ENCODE measurements at regions not wholly inside any gene's neighbourhood (a gene's known extent, or its start where the extent isn't known, plus 50 kb on each side); places are given as distances from the start of the nearest gene placed in this dataset.

DNA sequence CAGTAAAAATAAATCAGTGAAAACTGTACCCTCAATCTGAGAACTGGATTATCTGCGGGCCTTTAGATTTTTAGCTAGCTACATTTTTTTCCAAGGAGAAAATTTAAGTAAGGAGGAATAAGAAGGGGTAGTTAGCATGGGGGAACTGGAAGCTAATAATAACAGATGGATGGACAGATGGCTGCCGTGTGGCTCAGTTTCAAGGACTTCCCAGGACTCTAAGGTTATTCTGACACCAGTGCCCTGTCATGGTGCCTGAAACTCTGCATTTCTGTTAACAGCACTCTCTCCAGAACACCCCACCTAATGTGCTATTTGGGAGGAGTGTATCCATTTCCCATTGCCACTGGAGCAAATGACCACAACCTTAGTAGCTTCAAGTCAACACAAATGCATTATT is 75.7 kb upstream of the PDE1C start:
- H2AFZ ChIP-seq (ENCODE audit: low read depth, low read length), result no peak overlapping the region
- peak overlapping the region in 1 of 2 experiments; percentile 31 for H3K14ac ChIP-seq (ENCODE audit: low read length in 2 of 2)
- no peaks in the 10 kb centered on the region for H3K36me3 ChIP-seq (ENCODE audit: control insufficient read depth in 1 of 2, insufficient read depth in 2 of 2, low read depth in 1 of 2, low read length in 2 of 2)
- H2BK12ac ChIP-seq (ENCODE audit: low read length in 2 of 2), result no peak overlapping the region
- no peak overlapping the region for H3K4ac ChIP-seq (ENCODE audit: low read depth in 1 of 2, low read length in 2 of 2)
- no peak overlapping the region for H2BK120ac ChIP-seq (ENCODE audit: low read depth, low read length)
- H3K27ac ChIP-seq (ENCODE audit: low read length, poor library complexity, severe bottlenecking), result no peak overlapping the region
- no peak overlapping the region for H3K4me2 ChIP-seq (ENCODE audit: low read length, poor library complexity, severe bottlenecking)
- no peak overlapping the region for H3K4me3 ChIP-seq (ENCODE audit: insufficient read depth in 1 of 2, low read depth in 1 of 2, low read length in 2 of 2)
- H2AK5ac ChIP-seq (ENCODE audit: low read length, severe bottlenecking), result peak overlapping the region; percentile 53
- no peak for DNase-seq
- H3K4me1 ChIP-seq (ENCODE audit: control insufficient read depth, insufficient read depth, low read depth, low read length), result peaks cover 4% of the 10 kb centered on the region
- H3K79me1 ChIP-seq (replicated peaks; ENCODE audit: low read length, poor library complexity, severe bottlenecking), result no peaks in the 10 kb centered on the region
- WGBS, result 90% methylated on average over 2 of the region's 2 CpGs
- no peak overlapping the region for H4K91ac ChIP-seq (ENCODE audit: low read length)
- no peak overlapping the region for H3K9ac ChIP-seq (ENCODE audit: low read length)
- H3K18ac ChIP-seq (ENCODE audit: low read depth in 1 of 2, low read length in 2 of 2), result no peak overlapping the region
- no peaks in the 10 kb centered on the region for H3K27me3 ChIP-seq (ENCODE audit: control insufficient read depth in 1 of 2, insufficient read depth in 1 of 2, low read length in 2 of 2)
- H3K23ac ChIP-seq (ENCODE audit: low read length in 2 of 2), result no peak overlapping the region
- H4K8ac ChIP-seq (ENCODE audit: low read length), result no peak overlapping the region
- H2BK5ac ChIP-seq (ENCODE audit: low read depth, low read length, poor library complexity, severe bottlenecking), result no peak overlapping the region
- H3K9me3 ChIP-seq (ENCODE audit: control insufficient read depth, low read length), result peaks cover 6% of the 10 kb centered on the region
- H2BK15ac ChIP-seq (ENCODE audit: low read depth, poor library complexity, severe bottlenecking), result no peak overlapping the region

DNA sequence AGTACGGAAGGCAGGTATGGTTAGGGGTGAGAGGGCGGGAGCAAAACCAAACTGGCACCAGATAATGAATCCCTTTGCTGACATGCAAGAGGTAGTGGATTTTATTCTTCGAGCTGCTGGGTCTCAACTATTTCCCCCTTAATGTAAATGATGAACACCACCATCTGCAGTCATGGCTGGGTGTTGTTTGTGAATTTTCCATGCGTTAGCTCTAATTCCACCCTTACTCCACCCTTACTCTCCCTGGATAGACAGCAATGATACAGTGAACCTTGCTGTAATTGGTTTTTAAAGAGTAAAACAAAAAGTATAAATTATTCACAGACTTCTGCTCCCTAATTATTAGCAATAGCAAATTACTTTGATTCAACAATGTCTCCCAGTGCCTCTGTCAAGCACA is 74.5 kb upstream of the PDE1C start:
- no peak overlapping the region for H3K14ac ChIP-seq (ENCODE audit: low read length in 2 of 2)
- H3K18ac ChIP-seq (ENCODE audit: low read depth in 1 of 2, low read length in 2 of 2), result no peak overlapping the region
- H4K91ac ChIP-seq (ENCODE audit: low read length), result no peak overlapping the region
- no peak overlapping the region for H2BK5ac ChIP-seq (ENCODE audit: low read depth, low read length, poor library complexity, severe bottlenecking)
- H2BK15ac ChIP-seq (ENCODE audit: low read depth, poor library complexity, severe bottlenecking), result no peak overlapping the region
- peaks cover 6% of the 10 kb centered on the region for H3K9me3 ChIP-seq (ENCODE audit: control insufficient read depth, low read length)
- no peak for DNase-seq
- peaks cover 4% of the 10 kb centered on the region for H3K4me1 ChIP-seq (ENCODE audit: control insufficient read depth, insufficient read depth, low read depth, low read length)
- H3K23ac ChIP-seq (ENCODE audit: low read length in 2 of 2), result no peak overlapping the region
- no peak overlapping the region for H3K4me3 ChIP-seq (ENCODE audit: insufficient read depth in 1 of 2, low read depth in 1 of 2, low read length in 2 of 2)
- H3K27ac ChIP-seq (ENCODE audit: low read length, poor library complexity, severe bottlenecking), result no peak overlapping the region
- no peak overlapping the region for H3K4ac ChIP-seq (ENCODE audit: low read depth in 1 of 2, low read length in 2 of 2)
- H3K36me3 ChIP-seq (ENCODE audit: control insufficient read depth in 1 of 2, insufficient read depth in 2 of 2, low read depth in 1 of 2, low read length in 2 of 2), result no peaks in the 10 kb centered on the region
- no peak overlapping the region for H4K8ac ChIP-seq (ENCODE audit: low read length)
- H3K79me1 ChIP-seq (replicated peaks; ENCODE audit: low read length, poor library complexity, severe bottlenecking), result no peaks in the 10 kb centered on the region
- no peaks in the 10 kb centered on the region for H3K27me3 ChIP-seq (ENCODE audit: control insufficient read depth in 1 of 2, insufficient read depth in 1 of 2, low read length in 2 of 2)
- WGBS, result 95% methylated on average over 2 of the region's 4 CpGs
- H3K4me2 ChIP-seq (ENCODE audit: low read length, poor library complexity, severe bottlenecking), result no peak overlapping the region
- H2AFZ ChIP-seq (ENCODE audit: low read depth, low read length), result no peak overlapping the region
- H2BK12ac ChIP-seq (ENCODE audit: low read length in 2 of 2), result no peak overlapping the region
- no peak overlapping the region for H2AK5ac ChIP-seq (ENCODE audit: low read length, severe bottlenecking)
- H2BK120ac ChIP-seq (ENCODE audit: low read depth, low read length), result no peak overlapping the region
- H3K9ac ChIP-seq (ENCODE audit: low read length), result no peak overlapping the region

DNA sequence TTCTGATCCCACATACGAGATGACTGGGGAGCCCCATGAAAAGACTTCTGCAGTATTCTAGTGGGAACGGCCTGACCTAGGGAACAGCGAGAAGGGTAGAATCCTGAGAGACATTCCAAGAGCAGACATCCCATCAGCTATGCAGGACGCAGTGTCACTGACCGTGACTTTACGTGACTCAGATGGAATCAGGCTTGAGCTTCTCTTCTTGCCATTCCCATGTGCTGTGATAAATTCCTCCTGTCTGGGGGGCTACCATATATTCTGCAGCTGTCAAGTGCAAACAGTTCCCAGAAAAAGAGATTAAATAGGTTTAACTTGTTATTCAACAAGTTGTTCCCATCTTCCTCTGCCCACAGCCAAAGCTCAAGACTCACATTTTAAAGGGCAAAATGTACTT is 73.1 kb upstream of the PDE1C start:
- H2AFZ ChIP-seq (ENCODE audit: low read depth, low read length), result no peak overlapping the region
- peaks cover 4% of the 10 kb centered on the region for H3K4me1 ChIP-seq (ENCODE audit: control insufficient read depth, insufficient read depth, low read depth, low read length)
- H3K4me3 ChIP-seq (ENCODE audit: insufficient read depth in 1 of 2, low read depth in 1 of 2, low read length in 2 of 2), result no peak overlapping the region
- no peak overlapping the region for H4K91ac ChIP-seq (ENCODE audit: low read length)
- peak overlapping the region; percentile 34 for H3K27ac ChIP-seq (ENCODE audit: low read length, poor library complexity, severe bottlenecking)
- H2AK5ac ChIP-seq (ENCODE audit: low read length, severe bottlenecking), result no peak overlapping the region
- no peaks in the 10 kb centered on the region for H3K36me3 ChIP-seq (ENCODE audit: control insufficient read depth in 1 of 2, insufficient read depth in 2 of 2, low read depth in 1 of 2, low read length in 2 of 2)
- H2BK5ac ChIP-seq (ENCODE audit: low read depth, low read length, poor library complexity, severe bottlenecking), result no peak overlapping the region
- no peak overlapping the region for H3K4me2 ChIP-seq (ENCODE audit: low read length, poor library complexity, severe bottlenecking)
- no peak overlapping the region for H3K14ac ChIP-seq (ENCODE audit: low read length in 2 of 2)
- H2BK12ac ChIP-seq (ENCODE audit: low read length in 2 of 2), result no peak overlapping the region
- peak; percentile 61 for DNase-seq
- peaks cover 6% of the 10 kb centered on the region for H3K9me3 ChIP-seq (ENCODE audit: control insufficient read depth, low read length)
- no peaks in the 10 kb centered on the region for H3K27me3 ChIP-seq (ENCODE audit: control insufficient read depth in 1 of 2, insufficient read depth in 1 of 2, low read length in 2 of 2)
- H3K9ac ChIP-seq (ENCODE audit: low read length), result no peak overlapping the region
- WGBS, result 67% methylated on average over 6 of the region's 6 CpGs
- H3K23ac ChIP-seq (ENCODE audit: low read length in 2 of 2), result no peak overlapping the region
- no peak overlapping the region for H2BK120ac ChIP-seq (ENCODE audit: low read depth, low read length)
- H4K8ac ChIP-seq (ENCODE audit: low read length), result no peak overlapping the region
- no peaks in the 10 kb centered on the region for H3K79me1 ChIP-seq (replicated peaks; ENCODE audit: low read length, poor library complexity, severe bottlenecking)
- H2BK15ac ChIP-seq (ENCODE audit: low read depth, poor library complexity, severe bottlenecking), result no peak overlapping the region
- H3K4ac ChIP-seq (ENCODE audit: low read depth in 1 of 2, low read length in 2 of 2), result no peak overlapping the region
- H3K18ac ChIP-seq (ENCODE audit: low read depth in 1 of 2, low read length in 2 of 2), result no peak overlapping the region

DNA sequence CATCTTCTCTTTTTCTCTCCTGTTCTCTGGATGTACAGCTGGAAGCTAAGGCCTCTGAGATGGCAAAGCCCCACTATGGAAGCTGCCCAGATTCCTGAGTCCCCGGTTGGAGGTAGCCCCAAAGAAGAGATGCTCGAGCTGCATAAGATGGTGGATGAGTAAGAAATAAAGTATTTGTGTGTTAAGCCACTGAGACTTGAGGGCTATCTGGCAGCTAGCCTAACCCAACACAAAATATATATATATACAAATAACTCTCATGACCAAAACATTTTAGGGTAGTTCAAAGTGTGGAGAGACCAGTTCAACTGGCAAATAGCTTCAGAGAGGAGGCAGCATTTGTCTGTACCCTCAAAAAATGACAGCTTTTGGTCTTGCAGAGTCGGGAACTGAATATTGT is 72.4 kb upstream of the PDE1C start:
- H3K36me3 ChIP-seq (ENCODE audit: control insufficient read depth in 1 of 2, insufficient read depth in 2 of 2, low read depth in 1 of 2, low read length in 2 of 2), result no peaks in the 10 kb centered on the region
- peaks cover 6% of the 10 kb centered on the region for H3K9me3 ChIP-seq (ENCODE audit: control insufficient read depth, low read length)
- H3K18ac ChIP-seq (ENCODE audit: low read depth in 1 of 2, low read length in 2 of 2), result no peak overlapping the region
- H2AFZ ChIP-seq (ENCODE audit: low read depth, low read length), result no peak overlapping the region
- H3K23ac ChIP-seq (ENCODE audit: low read length in 2 of 2), result no peak overlapping the region
- H2AK5ac ChIP-seq (ENCODE audit: low read length, severe bottlenecking), result no peak overlapping the region
- H3K4me1 ChIP-seq (ENCODE audit: control insufficient read depth, insufficient read depth, low read depth, low read length), result peaks cover 4% of the 10 kb centered on the region
- no peak overlapping the region for H2BK15ac ChIP-seq (ENCODE audit: low read depth, poor library complexity, severe bottlenecking)
- H2BK120ac ChIP-seq (ENCODE audit: low read depth, low read length), result no peak overlapping the region
- no peaks in the 10 kb centered on the region for H3K27me3 ChIP-seq (ENCODE audit: control insufficient read depth in 1 of 2, insufficient read depth in 1 of 2, low read length in 2 of 2)
- no peak overlapping the region for H3K14ac ChIP-seq (ENCODE audit: low read length in 2 of 2)
- H3K27ac ChIP-seq (ENCODE audit: low read length, poor library complexity, severe bottlenecking), result peak overlapping the region; percentile 34
- H3K4me3 ChIP-seq (ENCODE audit: insufficient read depth in 1 of 2, low read depth in 1 of 2, low read length in 2 of 2), result no peak overlapping the region
- no peak overlapping the region for H2BK12ac ChIP-seq (ENCODE audit: low read length in 2 of 2)
- peak; percentile 45 for DNase-seq
- no peak overlapping the region for H2BK5ac ChIP-seq (ENCODE audit: low read depth, low read length, poor library complexity, severe bottlenecking)
- H4K8ac ChIP-seq (ENCODE audit: low read length), result no peak overlapping the region
- H3K9ac ChIP-seq (ENCODE audit: low read length), result no peak overlapping the region
- no peaks in the 10 kb centered on the region for H3K79me1 ChIP-seq (replicated peaks; ENCODE audit: low read length, poor library complexity, severe bottlenecking)
- H3K4ac ChIP-seq (ENCODE audit: low read depth in 1 of 2, low read length in 2 of 2), result no peak overlapping the region
- WGBS, result 0% methylated on average over 1 of the region's 3 CpGs
- H3K4me2 ChIP-seq (ENCODE audit: low read length, poor library complexity, severe bottlenecking), result no peak overlapping the region
- no peak overlapping the region for H4K91ac ChIP-seq (ENCODE audit: low read length)
